ENCODE measurements at regions not wholly inside any gene's neighbourhood (a gene's known extent, or its start where the extent isn't known, plus 50 kb on each side); places are given as distances from the start of the nearest gene placed in this dataset.

- Histone ChIP-seq H3K4me3 (ENCODE audit: control insufficient read depth in 2 of 3, extremely low read depth in 1 of 3, insufficient read depth in 2 of 3, low read depth in 1 of 3, low read length in 3 of 3) (no peak overlapping the region), H4K20me1 (ENCODE audit: control insufficient read depth, extremely low read depth, insufficient read depth, low read length) (no peaks in the 10 kb centered on the region), H3K27me3 (ENCODE audit: control insufficient read depth, extremely low read depth, insufficient read depth, low read length) (no peaks in the 10 kb centered on the region), H3K79me2 (ENCODE audit: control insufficient read depth, insufficient read depth, low read length) (no peaks in the 10 kb centered on the region), H3K9me1 (ENCODE audit: control insufficient read depth, extremely low read depth, insufficient read depth, low read length) (no peaks in the 10 kb centered on the region), H3K27ac (ENCODE audit: control insufficient read depth, insufficient read depth, low read length) (no peak overlapping the region), H3K4me2 (ENCODE audit: control insufficient read depth, extremely low read depth, insufficient read depth, low read depth, low read length) (no peak overlapping the region), H2AFZ (ENCODE audit: control insufficient read depth, low read length) (no peak overlapping the region), H3K9ac (ENCODE audit: control insufficient read depth, extremely low read depth, insufficient read depth, low read length) (no peak overlapping the region), H3K4me1 (ENCODE audit: control insufficient read depth, extremely low read depth, insufficient read depth, low read length) (peaks cover 12% of the 10 kb centered on the region), H3K36me3 (ENCODE audit: control insufficient read depth in 2 of 2, extremely low read depth in 1 of 2, insufficient read depth in 2 of 2, low read length in 2 of 2) (no peaks in the 10 kb centered on the region), H3K9me3 (ENCODE audit: control insufficient read depth, low read depth, low read length) (no peaks in the 10 kb centered on the region)
- DNase-seq (ENCODE audit: low read depth, low spot score) (no peak), FAIRE-seq (no peak)
- dilution Hi-C loops (cut with MboI; ENCODE audit: extremely low pct_ligation_motif_present, low sequenced_read_pairs), result no loop called here
- TF ChIP-seq CTCF (optimal IDR thresholded peaks at IDR 0.05 in 1 of 3, IDR thresholded peaks at IDR 0.05 in 1 of 3, conservative IDR thresholded peaks at IDR 0.05 in 1 of 3; ENCODE audit: extremely low read depth in 1 of 3, insufficient read depth in 2 of 3, low read length in 3 of 3) (no peak), EZH2 (IDR thresholded peaks at IDR 0.05; ENCODE audit: low read length) (no peak)
These were observed 91.1 kb upstream of the PRSS58 start for GRCh38 chr7:142348921-142349405.

DNA sequence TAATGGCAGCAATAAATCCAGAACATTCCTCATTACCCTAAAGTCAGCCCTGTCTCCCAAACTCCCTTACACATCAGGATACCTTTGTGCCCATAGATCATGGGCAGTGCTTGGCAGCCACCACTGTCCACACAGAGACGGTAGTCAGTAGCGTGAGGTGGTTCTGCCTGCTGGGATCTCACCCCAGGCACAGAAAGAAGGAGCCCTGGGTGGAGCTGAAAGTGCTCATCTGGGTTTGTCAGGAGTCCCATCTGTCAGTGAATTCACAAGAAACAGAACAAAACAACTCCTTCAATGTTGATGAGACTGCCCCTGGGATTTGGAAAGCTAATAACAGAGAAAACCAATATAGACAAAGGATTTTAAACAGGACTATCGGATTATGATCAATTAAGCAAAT lies 90.2 kb upstream of the PRSS58 start:
- Histone ChIP-seq H3K4me3 (ENCODE audit: control insufficient read depth in 2 of 3, extremely low read depth in 1 of 3, insufficient read depth in 2 of 3, low read depth in 1 of 3, low read length in 3 of 3) (no peak overlapping the region), H3K27me3 (ENCODE audit: control insufficient read depth, extremely low read depth, insufficient read depth, low read length) (no peaks in the 10 kb centered on the region), H3K36me3 (ENCODE audit: control insufficient read depth in 2 of 2, extremely low read depth in 1 of 2, insufficient read depth in 2 of 2, low read length in 2 of 2) (no peaks in the 10 kb centered on the region), H3K9me3 (ENCODE audit: control insufficient read depth, low read depth, low read length) (no peaks in the 10 kb centered on the region), H3K9me1 (ENCODE audit: control insufficient read depth, extremely low read depth, insufficient read depth, low read length) (no peaks in the 10 kb centered on the region), H4K20me1 (ENCODE audit: control insufficient read depth, extremely low read depth, insufficient read depth, low read length) (no peaks in the 10 kb centered on the region), H2AFZ (ENCODE audit: control insufficient read depth, low read length) (no peak overlapping the region), H3K9ac (ENCODE audit: control insufficient read depth, extremely low read depth, insufficient read depth, low read length) (no peak overlapping the region), H3K4me2 (ENCODE audit: control insufficient read depth, extremely low read depth, insufficient read depth, low read depth, low read length) (no peak overlapping the region), H3K27ac (ENCODE audit: control insufficient read depth, insufficient read depth, low read length) (no peak overlapping the region), H3K79me2 (ENCODE audit: control insufficient read depth, insufficient read depth, low read length) (no peaks in the 10 kb centered on the region), H3K4me1 (ENCODE audit: control insufficient read depth, extremely low read depth, insufficient read depth, low read length) (peaks cover 12% of the 10 kb centered on the region)
- DNase-seq (ENCODE audit: low read depth, low spot score) (no peak), FAIRE-seq (no peak)
- dilution Hi-C loops (cut with MboI; ENCODE audit: extremely low pct_ligation_motif_present, low sequenced_read_pairs), result no loop called here
- TF ChIP-seq CTCF (optimal IDR thresholded peaks at IDR 0.05 in 1 of 3, IDR thresholded peaks at IDR 0.05 in 1 of 3, conservative IDR thresholded peaks at IDR 0.05 in 1 of 3; ENCODE audit: extremely low read depth in 1 of 3, insufficient read depth in 2 of 3, low read length in 3 of 3) (no peak), EZH2 (IDR thresholded peaks at IDR 0.05; ENCODE audit: low read length) (no peak)
